Esophagus (tissue), 2 donors: ENCODE measurements at regions not wholly inside any gene's neighbourhood (a gene's known extent, or its start where the extent isn't known, plus 50 kb on each side); places are given as distances from the start of the nearest gene placed in this dataset.
A peak's percentile ranks its signal among the peaks of the same experiment; 100 is the strongest.

Experiments used
- H3K27ac ChIP-seq, 2 donors: one replicate each; pipeline ENCODE4 v1.5.1; 2013; ENCODE audit warnings: low read depth in 2 of 2, mild to moderate bottlenecking in 2 of 2, inconsistent platforms in 1 of 2, low read length in 1 of 2, moderate library complexity in 1 of 2
- H3K27me3 ChIP-seq, 2 donors: one replicate each; pipeline ENCODE4 v1.6.1; 2013; ENCODE audit warnings: low read length in 2 of 2, control low read depth in 1 of 2, mild to moderate bottlenecking in 1 of 2; ENCODE audit not compliant: insufficient read depth in 2 of 2, control insufficient read depth in 1 of 2
- H3K36me3 ChIP-seq, 2 donors: one replicate each; pipeline ENCODE4 v1.6.1; 2013; ENCODE audit warnings: low read length in 1 of 2; ENCODE audit not compliant: control insufficient read depth in 2 of 2, insufficient read depth in 2 of 2
- H3K4me1 ChIP-seq, 2 donors: one replicate each; pipeline ENCODE4 v1.6.1; 2013; ENCODE audit warnings: low read length in 1 of 2; ENCODE audit not compliant: control insufficient read depth in 2 of 2, insufficient read depth in 2 of 2
- H3K4me3 ChIP-seq, 2 donors: one replicate each; pipeline ENCODE4 v1.5.1; 2013; ENCODE audit warnings: low read length in 2 of 2, mild to moderate bottlenecking in 2 of 2, low read depth in 1 of 2, moderate library complexity in 1 of 2
- H3K9me3 ChIP-seq, 2 donors: one replicate each; pipeline ENCODE4 v1.6.1; 2013; ENCODE audit warnings: mild to moderate bottlenecking in 2 of 2, low read depth in 1 of 2, low read length in 1 of 2, moderate library complexity in 1 of 2; ENCODE audit not compliant: control insufficient read depth in 2 of 2, insufficient read depth in 1 of 2
- WGBS, 2 donors: extraction: QIAGEN DNeasy Blood & Tissue Kit; methylation state at CpG; one replicate each; pipeline ENCODE4 v1.1.7; 2013; 5-methylcytosine and 5-hydroxymethylcytosine counted together
- donor health status: healthy with polysubstance abuse.
- donor health status: Bipolar disorder and iron deficiency.

DNA sequence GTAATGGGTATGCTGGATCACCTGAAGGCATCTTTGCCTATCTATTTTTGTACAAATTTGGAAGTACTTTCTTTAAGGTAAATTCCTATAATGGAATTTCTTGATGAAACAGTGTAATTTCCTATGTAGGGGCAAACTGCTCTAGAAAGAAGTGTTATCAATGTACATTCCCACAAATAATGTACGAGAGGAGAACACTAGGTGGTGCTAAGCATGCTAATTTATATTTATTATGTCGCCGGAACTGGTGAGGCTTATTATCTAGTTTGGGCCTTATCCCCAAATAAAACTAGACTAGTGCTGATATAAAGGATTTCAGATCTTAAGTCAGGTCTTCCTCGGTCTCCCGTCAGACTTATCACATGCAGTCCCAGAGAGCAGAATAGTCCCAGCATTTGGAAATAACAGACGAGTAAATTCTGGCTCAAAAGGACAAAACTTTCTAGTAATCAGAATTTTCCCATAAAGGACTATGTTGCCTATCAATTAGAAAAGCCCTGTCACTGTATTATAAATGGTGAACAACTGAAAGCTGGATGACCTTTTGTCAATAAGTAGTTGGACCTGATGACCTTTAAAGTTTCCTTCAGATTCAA lies 86.9 kb upstream of the RBBP8 start:
- Histone ChIP-seq H3K4me1 (peaks cover 0 to 6% of the 10 kb centered on the region in 2 donors), H3K27me3 (no peaks in the 10 kb centered on the region), H3K9me3 (no peaks in the 10 kb centered on the region), H3K4me3 (no peak overlapping the region), H3K27ac (no peak overlapping the region), H3K36me3 (no peaks in the 10 kb centered on the region)
- 30 to 38% methylated on average over 6 of the region's 6 CpGs for WGBS, 2 donors

DNA sequence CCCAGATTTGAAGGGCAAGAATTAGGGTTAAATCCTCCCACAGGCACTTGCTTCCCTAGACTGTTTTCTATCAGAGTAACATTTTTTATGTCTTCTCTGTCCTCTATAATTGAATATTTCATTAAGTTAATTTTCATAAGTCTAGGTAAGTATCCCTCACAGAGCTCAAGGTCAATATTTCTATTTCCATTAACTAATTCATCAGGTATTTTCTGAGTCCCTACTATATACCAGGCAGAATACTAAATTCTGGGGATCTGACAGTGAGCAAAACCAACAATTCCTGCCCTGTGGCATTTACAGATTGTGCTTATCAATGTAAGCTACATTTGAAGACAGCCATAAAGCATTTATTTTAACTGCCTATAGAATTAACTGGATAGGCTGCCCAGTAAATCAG lies 86.4 kb upstream of the RBBP8 start:
- Histone ChIP-seq H3K4me3 (no peak overlapping the region), H3K36me3 (no peaks in the 10 kb centered on the region), H3K27me3 (no peaks in the 10 kb centered on the region), H3K27ac (no peak overlapping the region), H3K4me1 (peaks cover 0 to 6% of the 10 kb centered on the region in 2 donors), H3K9me3 (no peaks in the 10 kb centered on the region)

DNA sequence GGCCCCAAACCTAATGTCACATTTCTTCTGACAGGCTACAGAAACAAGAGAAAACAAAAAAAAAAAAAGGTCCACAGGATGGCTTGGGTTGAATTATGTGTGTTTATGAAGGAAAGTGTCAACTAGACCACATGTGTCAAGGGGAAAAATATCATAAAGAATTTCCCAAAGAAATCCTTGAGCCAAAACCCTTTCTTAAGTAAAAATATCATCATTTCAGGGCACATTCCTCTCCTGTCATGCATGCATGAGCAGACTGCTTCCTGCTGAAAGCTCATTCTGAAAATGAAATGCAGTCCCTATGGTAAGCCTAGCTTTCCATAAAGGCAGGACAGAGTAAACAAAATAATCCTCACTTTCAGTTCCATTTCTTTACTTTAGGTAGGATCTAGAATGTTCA lies 85.7 kb upstream of the RBBP8 start:
- H3K27ac ChIP-seq, result peak overlapping the region in 1 of 2 donors; percentile 25
- no peak overlapping the region for H3K4me3 ChIP-seq
- H3K27me3 ChIP-seq, result no peaks in the 10 kb centered on the region
- peaks cover 0 to 6% of the 10 kb centered on the region in 2 donors for H3K4me1 ChIP-seq
- H3K9me3 ChIP-seq, result no peaks in the 10 kb centered on the region
- no peaks in the 10 kb centered on the region for H3K36me3 ChIP-seq

DNA sequence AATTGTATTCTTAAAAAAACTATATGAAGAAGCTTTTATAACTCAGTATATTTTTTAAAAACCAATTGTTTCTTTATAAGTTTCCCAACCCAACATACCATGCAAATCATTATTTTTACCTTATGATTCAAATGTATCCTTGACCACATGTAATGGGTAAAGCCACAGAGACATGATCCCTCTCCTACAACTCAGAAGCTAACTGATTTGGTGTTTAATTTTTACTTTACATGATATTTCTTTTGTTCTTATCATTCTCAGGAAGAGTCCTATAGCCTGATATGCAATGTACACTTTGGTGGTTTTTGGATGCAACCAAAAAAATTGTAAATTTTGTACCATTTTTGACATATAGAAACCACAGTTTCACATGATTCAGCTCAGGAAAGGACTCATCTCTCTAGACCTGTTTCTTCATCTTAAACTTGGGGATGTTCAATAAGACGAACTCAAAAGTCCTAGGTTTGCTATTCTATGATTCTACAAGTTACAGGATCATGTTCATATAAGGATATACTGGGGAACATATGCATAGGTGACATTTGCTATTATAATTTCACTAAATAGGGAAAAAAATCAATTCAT lies 85.2 kb upstream of the RBBP8 start:
- Histone ChIP-seq H3K4me1 (peaks cover 0 to 6% of the 10 kb centered on the region in 2 donors), H3K27ac (no peak overlapping the region), H3K36me3 (no peaks in the 10 kb centered on the region), H3K9me3 (no peaks in the 10 kb centered on the region), H3K4me3 (no peak overlapping the region), H3K27me3 (no peaks in the 10 kb centered on the region)
- 0 to 19% methylated on average over 1 of the region's 1 CpG for WGBS, 2 donors

DNA sequence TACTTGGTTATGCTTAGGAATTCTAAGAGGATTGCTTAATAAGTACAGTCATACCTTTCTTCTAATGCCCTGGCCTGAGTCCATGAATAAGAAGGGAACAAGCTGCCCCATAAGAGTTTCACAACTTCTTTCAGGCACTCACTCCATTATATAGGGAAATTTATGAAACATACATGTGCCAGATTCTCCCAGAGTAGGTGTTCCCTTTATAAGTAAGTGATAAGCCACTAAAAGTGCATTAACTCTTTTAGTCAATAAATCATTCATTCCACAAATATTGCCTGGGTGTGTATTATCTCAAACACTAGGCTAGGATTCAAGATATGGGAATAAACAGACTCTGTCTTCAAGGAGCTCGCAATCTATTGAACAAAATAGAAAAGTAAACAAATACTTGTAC lies 84.5 kb upstream of the RBBP8 start:
- Histone ChIP-seq H3K36me3 (no peaks in the 10 kb centered on the region), H3K9me3 (no peaks in the 10 kb centered on the region), H3K27ac (peak overlapping the region in 1 of 2 donors; percentile 47), H3K4me3 (no peak overlapping the region), H3K27me3 (no peaks in the 10 kb centered on the region), H3K4me1 (peaks cover 0 to 3% of the 10 kb centered on the region in 2 donors)
- WGBS, 2 donors, result 45 to 49% methylated on average over 1 of the region's 1 CpG

DNA sequence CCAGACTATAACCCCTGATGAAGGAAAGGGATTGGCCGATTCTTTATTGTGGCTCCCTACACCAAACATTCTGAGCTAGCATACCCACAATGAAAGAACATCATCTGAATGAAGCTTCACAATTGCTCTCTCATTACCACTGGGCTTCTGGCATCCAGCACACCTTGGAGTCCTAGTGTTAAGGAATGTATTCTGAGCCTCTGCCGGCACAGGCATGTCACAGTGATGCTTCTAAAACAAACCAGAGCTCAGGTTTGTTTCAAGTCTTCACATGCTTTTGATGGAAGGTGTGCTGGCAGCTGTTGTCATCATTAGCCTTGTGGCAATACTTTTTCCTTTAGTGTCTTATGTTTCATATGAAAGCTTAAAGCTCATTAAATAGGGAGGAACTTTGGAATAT lies 76.3 kb upstream of the RBBP8 start:
- Histone ChIP-seq H3K9me3 (no peaks in the 10 kb centered on the region), H3K4me3 (no peak overlapping the region), H3K27me3 (no peaks in the 10 kb centered on the region), H3K27ac (no peak overlapping the region), H3K4me1 (no peaks in the 10 kb centered on the region), H3K36me3 (no peaks in the 10 kb centered on the region)
- 54 to 64% methylated on average over 2 of the region's 2 CpGs for WGBS, 2 donors

DNA sequence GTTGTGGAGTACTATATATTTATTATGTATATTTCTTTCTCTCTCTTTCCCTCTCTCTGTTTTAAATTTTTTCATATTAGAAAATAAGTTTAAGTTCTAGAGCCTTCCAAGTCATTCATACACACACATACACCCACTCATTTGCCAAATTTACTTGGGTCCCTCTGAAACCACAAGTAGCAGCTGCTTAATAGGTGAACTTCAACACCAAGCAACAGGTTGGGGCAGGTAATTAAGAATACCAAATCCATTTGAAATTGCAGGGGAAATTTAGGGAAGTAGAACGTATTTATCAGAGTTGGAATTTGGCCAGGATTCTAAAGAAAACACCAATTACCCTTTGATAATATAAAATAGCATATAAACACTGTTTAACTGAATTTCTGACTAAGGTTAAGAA lies 75.0 kb upstream of the RBBP8 start:
- WGBS, 2 donors, result 23 to 25% methylated on average over 1 of the region's 1 CpG

DNA sequence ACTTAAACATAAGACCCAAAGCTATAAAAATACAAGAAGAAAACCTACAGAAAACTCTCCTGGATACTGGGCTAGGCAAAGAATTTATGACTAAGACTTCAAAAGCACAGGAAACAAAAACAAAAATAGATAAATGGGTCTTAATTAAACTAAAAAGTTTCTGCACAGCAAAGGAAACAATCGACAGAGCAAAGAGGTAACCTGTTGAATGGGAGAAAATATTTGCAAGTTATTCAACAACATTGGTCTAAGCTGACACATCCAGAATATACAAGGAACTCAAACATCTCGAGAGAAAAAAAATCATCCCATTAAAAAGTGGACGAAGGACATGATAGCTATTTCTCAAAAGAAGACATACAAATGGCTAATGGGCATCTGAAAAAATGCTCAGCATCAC lies 72.3 kb upstream of the RBBP8 start:
- Histone ChIP-seq H3K27ac (no peak overlapping the region), H3K4me1 (no peaks in the 10 kb centered on the region), H3K4me3 (no peak overlapping the region), H3K9me3 (no peaks in the 10 kb centered on the region), H3K27me3 (no peaks in the 10 kb centered on the region), H3K36me3 (no peaks in the 10 kb centered on the region)
- WGBS, 2 donors, result 85 to 90% methylated on average over 3 of the region's 3 CpGs

More for the DNA sequence above, 75.0 kb upstream of the RBBP8 start:
- H3K4me3 ChIP-seq, result no peak overlapping the region
- no peaks in the 10 kb centered on the region for H3K27me3 ChIP-seq
- H3K4me1 ChIP-seq, result no peaks in the 10 kb centered on the region
- no peaks in the 10 kb centered on the region for H3K9me3 ChIP-seq
- no peaks in the 10 kb centered on the region for H3K36me3 ChIP-seq
- H3K27ac ChIP-seq, result peak overlapping the region in 1 of 2 donors; percentile 49

DNA sequence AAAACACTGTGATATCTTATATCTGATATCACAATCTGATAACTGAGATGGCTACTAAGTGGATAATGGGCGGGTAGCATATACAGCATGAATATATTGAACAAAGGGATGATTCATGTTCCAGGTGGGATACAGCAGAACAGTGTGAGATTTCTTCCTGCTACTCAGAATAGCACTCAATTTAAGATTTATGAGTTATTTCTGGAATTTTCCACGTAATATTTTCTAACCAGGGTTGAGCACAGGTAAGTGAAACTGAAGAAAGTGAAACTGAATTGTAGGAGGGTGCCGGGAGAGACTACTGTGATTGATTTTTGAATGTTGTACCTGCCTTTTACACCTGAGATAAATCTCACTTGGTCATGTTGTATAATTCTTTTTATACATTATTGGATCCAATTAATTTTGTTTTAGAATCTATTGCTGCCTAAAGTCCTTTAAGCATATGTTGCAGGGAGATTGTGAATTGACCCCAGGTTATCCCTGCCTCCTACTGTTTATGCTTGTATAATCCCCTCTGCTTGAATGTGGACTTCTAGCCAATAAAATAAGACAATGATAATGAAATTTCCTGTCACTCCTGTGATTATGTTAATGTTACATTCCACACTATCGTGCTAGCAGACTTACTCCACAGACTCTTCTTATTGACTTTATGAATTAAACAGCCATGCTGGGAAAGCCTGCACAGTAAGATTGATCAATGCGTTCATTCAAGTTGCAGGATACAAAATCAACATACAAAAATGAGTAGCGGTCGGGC lies 67.6 kb upstream of the RBBP8 start:
- Histone ChIP-seq H3K9me3 (no peaks in the 10 kb centered on the region), H3K27ac (no peak overlapping the region), H3K4me1 (no peaks in the 10 kb centered on the region), H3K36me3 (no peaks in the 10 kb centered on the region), H3K27me3 (no peaks in the 10 kb centered on the region), H3K4me3 (peak overlapping the region in 1 of 2 donors; percentile 16)
- WGBS, 2 donors, result 47 to 61% methylated on average over 7 of the region's 7 CpGs

DNA sequence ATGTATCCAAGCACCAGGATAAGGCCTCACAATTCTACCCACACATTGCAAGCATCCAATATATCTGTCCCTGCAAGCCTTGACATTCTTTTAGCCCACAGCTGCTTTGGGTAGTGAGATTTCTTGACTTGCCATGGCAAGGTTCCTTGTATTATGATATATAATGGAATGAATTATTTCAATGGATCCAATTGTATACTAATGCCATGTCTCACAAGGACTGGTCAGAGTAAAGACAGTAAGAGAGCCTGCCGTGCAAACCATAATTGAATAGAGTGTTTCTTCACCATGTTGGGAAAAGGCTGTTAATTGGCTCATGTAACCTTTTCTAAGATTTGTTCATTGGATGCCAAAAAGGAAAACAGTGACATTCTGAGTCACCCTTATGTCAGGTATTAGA lies 64.3 kb upstream of the RBBP8 start:
- H3K4me1 ChIP-seq, result no peaks in the 10 kb centered on the region
- no peak overlapping the region for H3K27ac ChIP-seq
- no peaks in the 10 kb centered on the region for H3K9me3 ChIP-seq
- H3K4me3 ChIP-seq, result no peak overlapping the region
- H3K36me3 ChIP-seq, result no peaks in the 10 kb centered on the region
- WGBS, 2 donors, result 54 to 63% methylated on average over 1 of the region's 1 CpG
- H3K27me3 ChIP-seq, result no peaks in the 10 kb centered on the region
